ENCODE measurements at regions not wholly inside any gene's neighbourhood (a gene's known extent, or its start where the extent isn't known, plus 50 kb on each side); places are given as distances from the start of the nearest gene placed in this dataset.
A peak's percentile ranks its signal among the peaks of the same experiment; 100 is the strongest.

DNA sequence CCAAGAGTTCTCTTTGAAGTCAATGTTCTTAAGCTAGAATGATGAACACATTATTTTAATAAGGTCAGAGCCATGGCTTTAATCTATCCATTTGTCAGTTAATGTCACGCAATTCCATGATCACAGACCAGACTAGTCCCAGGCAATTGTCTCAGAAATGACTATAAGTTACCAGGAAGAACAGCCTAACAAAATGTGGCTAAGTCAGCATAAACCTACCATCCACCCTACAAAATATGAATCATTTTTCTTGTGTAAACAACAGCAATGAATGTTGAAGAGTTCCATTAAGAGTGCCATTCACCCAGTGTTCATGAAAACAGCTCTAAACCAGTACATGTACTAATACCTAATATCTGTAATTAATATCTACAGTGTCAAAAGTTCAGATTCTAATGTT, 127.5 kb downstream of the KCTD12 start:
- DNase-seq (ENCODE audit: low read depth, low spot score) (peak; percentile 50), FAIRE-seq (no peak)
- dilution Hi-C loops (cut with MboI; ENCODE audit: extremely low pct_ligation_motif_present, low sequenced_read_pairs): no loop called here
- Histone ChIP-seq H4K20me1 (replicated peaks; ENCODE audit: control insufficient read depth, extremely low read depth, insufficient read depth, low read length) (no peaks in the 10 kb centered on the region), H3K27me3 (ENCODE audit: control insufficient read depth in 2 of 2, insufficient read depth in 2 of 2, low read length in 2 of 2) (no peaks in the 10 kb centered on the region), H3K4me2 (ENCODE audit: insufficient read depth, low read length) (no peak overlapping the region), H3K9me3 (replicated peaks; ENCODE audit: control insufficient read depth, insufficient read depth, low read length) (no peaks in the 10 kb centered on the region), H3K9ac (replicated peaks; ENCODE audit: extremely low read depth, insufficient read depth, low read length) (no peak overlapping the region), H3K9me1 (replicated peaks; ENCODE audit: control insufficient read depth, extremely low read depth, insufficient read depth, low read length) (no peaks in the 10 kb centered on the region), H3K79me2 (ENCODE audit: control insufficient read depth, insufficient read depth, low read length) (no peaks in the 10 kb centered on the region), H3K4me3 (replicated peaks in 1 of 3; ENCODE audit: insufficient read depth in 1 of 3, low read depth in 1 of 3, low read length in 3 of 3) (no peak overlapping the region), H3K4me1 (ENCODE audit: control insufficient read depth, extremely low read depth, insufficient read depth, low read length) (peaks cover 36% of the 10 kb centered on the region), H3K36me3 (ENCODE audit: control insufficient read depth in 2 of 2, extremely low read depth in 1 of 2, insufficient read depth in 2 of 2, low read length in 2 of 2) (no peaks in the 10 kb centered on the region), H2AFZ (ENCODE audit: low read depth, low read length) (no peak overlapping the region), H3K27ac (ENCODE audit: insufficient read depth, low read depth, low read length) (no peak overlapping the region)
- TF ChIP-seq, protein P1, sequence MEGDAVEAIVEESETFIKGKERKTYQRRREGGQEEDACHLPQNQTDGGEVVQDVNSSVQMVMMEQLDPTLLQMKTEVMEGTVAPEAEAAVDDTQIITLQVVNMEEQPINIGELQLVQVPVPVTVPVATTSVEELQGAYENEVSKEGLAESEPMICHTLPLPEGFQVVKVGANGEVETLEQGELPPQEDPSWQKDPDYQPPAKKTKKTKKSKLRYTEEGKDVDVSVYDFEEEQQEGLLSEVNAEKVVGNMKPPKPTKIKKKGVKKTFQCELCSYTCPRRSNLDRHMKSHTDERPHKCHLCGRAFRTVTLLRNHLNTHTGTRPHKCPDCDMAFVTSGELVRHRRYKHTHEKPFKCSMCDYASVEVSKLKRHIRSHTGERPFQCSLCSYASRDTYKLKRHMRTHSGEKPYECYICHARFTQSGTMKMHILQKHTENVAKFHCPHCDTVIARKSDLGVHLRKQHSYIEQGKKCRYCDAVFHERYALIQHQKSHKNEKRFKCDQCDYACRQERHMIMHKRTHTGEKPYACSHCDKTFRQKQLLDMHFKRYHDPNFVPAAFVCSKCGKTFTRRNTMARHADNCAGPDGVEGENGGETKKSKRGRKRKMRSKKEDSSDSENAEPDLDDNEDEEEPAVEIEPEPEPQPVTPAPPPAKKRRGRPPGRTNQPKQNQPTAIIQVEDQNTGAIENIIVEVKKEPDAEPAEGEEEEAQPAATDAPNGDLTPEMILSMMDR (IDR thresholded peaks at IDR 0.05; ENCODE audit: extremely low read depth in 1 of 2, insufficient read depth in 1 of 2, low read depth in 1 of 2, low read length in 2 of 2): no peak
- no peak for TF ChIP-seq JUN (IDR thresholded peaks at IDR 0.05; ENCODE audit: borderline replicate concordance, insufficient read depth, insufficient read length, low read depth)
- TF ChIP-seq, protein P2, sequence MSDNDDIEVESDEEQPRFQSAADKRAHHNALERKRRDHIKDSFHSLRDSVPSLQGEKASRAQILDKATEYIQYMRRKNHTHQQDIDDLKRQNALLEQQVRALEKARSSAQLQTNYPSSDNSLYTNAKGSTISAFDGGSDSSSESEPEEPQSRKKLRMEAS (IDR thresholded peaks at IDR 0.05; ENCODE audit: insufficient read depth, insufficient read length): no peak
- no peak for TF ChIP-seq POLR2A (IDR thresholded peaks at IDR 0.05; ENCODE audit: low read depth, low read length)
- TF ChIP-seq EZH2 (IDR thresholded peaks at IDR 0.05; ENCODE audit: borderline replicate concordance, low read depth, low read length, severe bottlenecking): no peak
- no peak for TF ChIP-seq POLR2AphosphoS5 (IDR thresholded peaks at IDR 0.05; ENCODE audit: insufficient read depth, low read depth, low read length)
- TF ChIP-seq FOS (IDR thresholded peaks at IDR 0.05; ENCODE audit: borderline replicate concordance, insufficient read depth, low read length): peak; percentile 35
- no peak for TF ChIP-seq MYC (IDR thresholded peaks at IDR 0.05; ENCODE audit: low read depth, low read length)
- ChIA-PET POLR2A (no interaction called here), CTCF (interaction anchor here (1.0 to 1.2 kb wide), 2 partner anchors 91 to 126 kb away, joined by 3 to 7 read pairs; no protein-coding TSS in a partner anchor)
- intact Hi-C loops (cut with micrococcal nuclease): no loop called here
- no TSS peak for BruUV-seq (replicated peaks)

Measured in endothelial cell of umbilical vein (primary cell).